ENCODE measurements at regions not wholly inside any gene's neighbourhood (a gene's known extent, or its start where the extent isn't known, plus 50 kb on each side); places are given as distances from the start of the nearest gene placed in this dataset.

DNA sequence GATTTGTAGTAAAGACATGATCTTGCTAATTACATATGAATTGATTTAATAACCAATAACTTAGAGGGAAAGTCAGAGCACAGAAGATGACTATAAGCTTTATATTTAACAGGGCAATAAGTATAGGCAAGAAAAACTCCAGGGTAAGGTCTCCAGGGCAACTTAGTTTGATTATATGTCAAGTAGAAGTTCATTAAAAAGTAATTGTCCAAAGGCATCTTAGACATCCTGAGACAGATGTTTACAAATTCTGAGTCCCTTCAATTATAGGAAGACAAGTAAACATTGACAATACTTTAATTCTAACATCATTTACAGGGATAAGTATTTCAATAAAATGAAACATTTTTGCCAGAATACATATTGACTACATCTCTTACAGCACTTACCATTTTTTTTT, 416.0 kb downstream of the RAP2B start:
- ChIA-PET CTCF (no interaction called here), POLR2A (no interaction called here)

DNA sequence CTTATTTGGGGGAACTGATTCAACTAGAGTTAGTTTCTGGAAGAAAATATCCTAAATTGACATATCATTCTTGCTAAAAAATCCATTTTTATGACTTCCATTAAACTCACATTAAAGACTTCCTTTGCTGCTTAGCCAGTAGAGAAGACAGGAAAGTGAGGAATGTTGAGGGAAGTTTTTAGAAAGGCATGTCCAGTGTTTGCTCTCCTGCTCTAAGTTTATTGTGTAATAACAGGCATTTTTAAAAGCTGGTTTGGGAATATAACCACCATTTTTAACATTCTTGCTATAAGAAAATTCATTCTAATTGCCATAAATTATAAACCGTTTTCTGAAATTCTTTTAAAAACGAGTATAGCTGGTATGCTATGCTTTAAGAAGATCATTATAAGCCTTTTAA, 428.0 kb downstream of the RAP2B start:
- ChIA-PET POLR2A (no interaction called here), CTCF (no interaction called here)

DNA sequence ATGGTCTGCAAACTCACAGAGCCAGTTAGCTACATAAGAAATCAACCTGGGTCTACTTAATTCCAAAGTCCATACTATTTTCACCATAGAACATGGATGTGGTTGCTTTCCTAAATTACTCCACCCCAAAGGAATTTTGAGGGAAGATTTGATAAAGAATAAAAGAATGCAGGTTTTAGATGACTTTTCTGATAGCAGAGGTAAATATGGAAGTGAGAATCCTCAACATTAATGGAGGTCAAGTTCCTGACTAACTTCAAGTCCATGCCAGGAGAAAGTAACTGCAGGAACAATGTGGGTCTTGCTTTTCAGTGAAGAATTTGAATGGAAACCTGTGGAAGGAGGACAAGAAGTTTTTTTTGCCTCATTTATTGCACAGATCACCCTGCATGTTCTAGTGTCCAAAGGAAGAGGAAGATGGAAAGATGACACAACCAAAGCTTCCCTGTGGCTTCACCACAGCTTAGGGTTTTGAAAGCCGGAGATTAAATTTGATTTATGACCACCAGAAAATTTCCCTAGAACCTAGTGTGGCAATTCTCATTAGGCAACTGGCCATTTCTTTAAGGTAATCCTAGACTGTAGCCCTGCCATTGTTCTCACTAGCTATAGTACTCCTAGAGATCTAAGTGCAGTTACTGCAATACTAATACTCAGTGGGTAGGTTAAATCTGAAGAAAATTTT, 429.7 kb downstream of the RAP2B start:
- ChIA-PET CTCF (no interaction called here), POLR2A (no interaction called here)

DNA sequence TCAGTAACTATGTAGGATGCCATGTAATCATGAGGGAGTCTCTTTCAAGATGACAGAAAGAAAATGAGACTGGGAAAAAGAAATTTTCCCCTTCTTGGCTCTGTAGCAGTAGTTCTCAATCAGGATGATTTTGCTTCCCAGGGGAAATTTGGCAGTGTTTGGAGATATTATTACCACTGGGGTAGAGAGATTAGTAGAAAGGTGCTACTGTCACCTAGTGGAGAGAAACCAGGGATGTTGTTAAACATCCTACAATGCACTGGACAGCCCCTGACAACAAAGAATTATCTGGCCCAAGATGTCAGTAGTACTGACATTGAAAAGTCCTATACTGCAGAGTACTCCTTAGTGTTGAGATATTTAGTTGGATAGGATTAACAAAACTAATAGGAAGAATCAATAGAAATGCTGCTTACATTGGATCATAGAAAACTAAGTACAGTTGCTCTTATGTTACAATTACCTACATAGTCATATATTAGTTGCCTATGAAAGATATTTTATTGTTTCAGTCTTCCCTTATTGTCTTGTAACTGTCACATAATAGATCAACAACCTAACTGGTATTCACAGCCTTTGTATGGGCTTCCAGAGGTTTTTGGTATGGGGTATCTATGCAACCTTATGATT, 433.3 kb downstream of the RAP2B start:
- ChIA-PET POLR2A (no interaction called here), CTCF (no interaction called here)

DNA sequence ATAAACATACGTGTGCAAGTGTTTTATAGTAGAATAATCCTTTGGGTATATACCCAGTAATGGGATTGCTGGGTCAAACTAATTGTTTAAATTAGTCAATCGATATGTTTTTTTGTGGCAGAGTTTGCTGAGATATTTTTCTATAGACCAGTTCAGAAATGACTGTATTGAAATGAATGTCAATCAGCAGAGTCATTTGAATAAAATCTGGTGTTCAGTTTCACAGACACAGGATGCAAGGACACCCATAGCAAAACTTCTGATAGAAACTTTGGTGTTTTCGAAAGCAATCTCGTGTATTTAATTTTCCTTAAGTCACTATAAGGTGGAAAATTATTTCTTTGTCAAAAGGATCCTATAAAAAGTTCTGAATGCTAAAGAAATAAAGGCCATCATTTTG, 434.4 kb downstream of the RAP2B start:
- POLR2A ChIA-PET: no interaction called here

GRCh38 chr3:153599685-153600084, 437.7 kb downstream of the RAP2B start:
- ChIA-PET POLR2A (no interaction called here), CTCF (interaction anchor here (1.5 kb wide), 1 partner anchor 13 kb away, joined by 3 read pairs; no protein-coding TSS in a partner anchor)

More for the DNA sequence above, 434.4 kb downstream of the RAP2B start:
- CTCF ChIA-PET: no interaction called here

DNA sequence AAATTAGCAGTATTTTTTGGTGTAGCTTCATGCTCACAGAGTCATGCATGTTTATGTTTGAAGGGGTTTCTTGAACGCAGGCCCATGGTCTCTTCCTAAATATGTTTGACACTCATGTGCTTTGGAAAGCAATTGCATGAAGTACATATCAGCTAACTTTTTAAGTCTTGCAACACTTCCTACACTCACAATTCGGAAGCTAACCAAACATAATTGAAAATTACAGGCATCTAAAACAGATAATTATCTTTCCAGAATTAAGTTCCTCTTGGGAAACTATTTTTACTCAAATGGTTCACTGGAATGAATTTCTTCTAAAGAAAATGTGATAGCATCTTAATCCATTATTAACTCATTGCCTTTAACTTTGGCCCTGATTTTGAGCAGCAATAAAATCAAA, 438.9 kb downstream of the RAP2B start:
- ChIA-PET CTCF (interaction anchor here (1.5 kb wide), 1 partner anchor 12 kb away, joined by 3 read pairs; no protein-coding TSS in a partner anchor), POLR2A (no interaction called here)

DNA sequence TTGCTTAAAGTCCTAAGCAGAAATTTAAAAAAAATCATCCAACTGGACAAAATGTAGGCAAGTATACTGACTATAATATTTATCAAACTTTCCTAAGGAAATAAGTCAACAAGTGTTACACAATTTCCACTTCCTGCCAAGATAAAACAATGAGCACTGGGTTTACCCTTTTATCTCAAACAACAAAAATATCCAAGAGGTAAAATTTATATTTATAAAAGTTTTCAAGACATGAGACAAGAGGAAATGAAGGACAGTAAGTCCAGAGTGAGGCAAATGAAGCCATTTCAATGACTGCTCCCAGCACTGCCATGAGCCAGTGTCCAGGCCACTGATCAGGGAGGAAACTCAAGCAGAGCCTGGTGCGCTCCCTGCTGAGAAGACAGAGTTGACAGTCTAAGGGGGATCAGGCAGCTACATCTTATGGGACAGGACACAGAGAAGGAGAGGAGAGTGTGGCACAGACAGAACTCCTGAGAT, 439.4 kb downstream of the RAP2B start:
- ChIA-PET POLR2A (no interaction called here), CTCF (no interaction called here)

- ChIA-PET CTCF (no interaction called here), POLR2A (no interaction called here)
These were observed 440.8 kb downstream of the RAP2B start for GRCh38 chr3:153602801-153603200.

- CTCF ChIA-PET: no interaction called here
These were observed 452.1 kb downstream of the RAP2B start for GRCh38 chr3:153614140-153614539.

GRCh38 chr3:153614563-153614962, 452.5 kb downstream of the RAP2B start:
- ChIA-PET CTCF (no interaction called here), POLR2A (no interaction called here)

More at GRCh38 chr3:153614140-153614539, 452.1 kb downstream of the RAP2B start:
- POLR2A ChIA-PET: no interaction called here

- CTCF ChIA-PET: no interaction called here
- POLR2A ChIA-PET: no interaction called here
These were observed 453.8 kb downstream of the RAP2B start for GRCh38 chr3:153615863-153616262.

GRCh38 chr3:153617463-153617862, 455.4 kb downstream of the RAP2B start:
- ChIA-PET POLR2A (no interaction called here), CTCF (no interaction called here)

DNA sequence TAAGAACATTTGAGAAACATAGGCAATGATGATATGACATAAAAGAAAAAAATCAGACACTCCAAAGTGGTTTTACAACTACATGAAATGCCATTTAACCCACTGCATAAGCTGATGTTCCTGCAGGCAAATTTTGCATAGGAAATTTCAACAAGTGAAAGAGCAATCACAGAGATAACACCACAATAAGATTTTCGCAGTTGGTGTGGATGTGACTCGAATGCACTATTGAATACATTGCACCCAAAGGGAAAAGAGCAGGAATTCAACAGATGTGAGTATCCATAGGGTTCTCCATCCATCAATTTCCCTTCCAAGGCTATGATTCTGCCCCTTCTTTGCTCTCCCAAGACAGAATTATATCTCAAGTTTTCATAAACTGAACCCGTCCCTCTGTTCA, 456.1 kb downstream of the RAP2B start:
- CTCF ChIA-PET: no interaction called here
- POLR2A ChIA-PET: no interaction called here

DNA sequence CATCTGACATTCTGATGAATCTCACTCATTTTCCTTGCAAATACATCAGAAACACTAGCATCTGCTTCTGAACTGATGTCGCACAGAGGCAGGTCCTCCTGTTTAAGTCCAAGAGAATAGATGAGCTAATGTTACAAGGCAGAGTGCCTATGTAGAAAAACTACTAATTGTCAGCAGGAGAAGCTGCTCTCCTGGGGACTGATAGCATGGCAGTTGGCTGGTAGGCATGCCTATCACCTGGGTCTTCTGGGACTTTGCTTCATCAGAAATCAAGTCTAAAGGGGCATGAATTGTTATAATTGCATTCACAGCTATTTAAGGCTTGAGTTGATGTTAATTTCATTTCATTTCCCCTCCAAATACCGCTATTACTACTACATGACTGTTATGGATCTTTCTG, 457.2 kb downstream of the RAP2B start:
- CTCF ChIA-PET: no interaction called here

GRCh38 chr3:153621953-153622352, 459.9 kb downstream of the RAP2B start:
- ChIA-PET POLR2A (interaction anchor here (0.6 kb wide), 1 partner anchor 328 kb away, joined by 3 read pairs; no protein-coding TSS in a partner anchor), CTCF (no interaction called here)

More for the DNA sequence above, 457.2 kb downstream of the RAP2B start:
- POLR2A ChIA-PET: no interaction called here

DNA sequence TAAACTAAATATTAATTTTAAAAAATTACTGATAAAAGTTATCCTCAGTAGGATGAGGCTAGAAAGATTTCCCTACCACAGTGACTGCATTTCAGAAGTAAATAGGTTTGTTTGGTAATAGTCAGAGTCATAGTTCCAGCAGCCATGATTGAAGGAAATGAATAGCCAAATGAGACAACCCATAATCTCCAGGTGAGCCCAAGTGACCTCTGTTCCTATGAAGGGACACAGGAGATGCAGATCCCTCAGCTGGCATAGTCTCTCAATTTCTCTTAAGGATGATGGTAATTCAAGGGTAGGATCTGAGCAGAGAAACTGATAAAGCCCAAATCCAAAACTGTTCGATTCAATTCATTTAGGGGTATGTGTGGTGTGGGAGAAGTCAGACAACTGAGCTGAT, 461.8 kb downstream of the RAP2B start:
- POLR2A ChIA-PET: interaction anchor here (1.1 to 1.3 kb wide), 2 partner anchors 460 to 463 kb away, joined by 3 to 6 read pairs; no protein-coding TSS in a partner anchor
- CTCF ChIA-PET: interaction anchor here (0.8 to 1.4 kb wide), 2 partner anchors 26 to 463 kb away, joined by 3 read pairs; no protein-coding TSS in a partner anchor

- CTCF ChIA-PET: interaction anchor here (0.8 to 1.4 kb wide), 2 partner anchors 27 to 463 kb away, joined by 3 read pairs; no protein-coding TSS in a partner anchor
- POLR2A ChIA-PET: interaction anchor here (1.1 to 1.3 kb wide), 2 partner anchors 461 to 463 kb away, joined by 3 to 6 read pairs; no protein-coding TSS in a partner anchor
These were observed 462.4 kb downstream of the RAP2B start for GRCh38 chr3:153624310-153625030.

DNA sequence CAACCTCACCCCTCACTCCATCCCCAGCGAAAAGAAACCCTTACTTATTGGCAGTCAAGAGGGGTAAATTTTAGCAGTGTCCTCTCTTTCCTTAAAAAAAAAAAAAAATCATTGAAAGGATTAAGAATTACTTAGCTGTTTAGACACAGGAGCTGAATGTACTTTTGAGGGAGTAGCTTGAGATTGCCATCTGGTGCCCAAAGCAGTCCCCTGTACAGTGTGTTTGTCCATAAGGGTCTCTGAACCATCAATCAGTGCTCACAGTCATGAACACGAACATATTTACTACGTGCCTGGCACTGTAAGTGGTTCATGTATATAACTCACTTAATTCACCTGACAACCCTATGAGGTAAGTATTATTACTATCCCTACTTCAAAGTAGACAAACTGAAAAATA, 463.5 kb downstream of the RAP2B start:
- POLR2A ChIA-PET: no interaction called here
- CTCF ChIA-PET: interaction anchor here (1.5 kb wide), 1 partner anchor 465 kb away, joined by 4 read pairs; no protein-coding TSS in a partner anchor

DNA sequence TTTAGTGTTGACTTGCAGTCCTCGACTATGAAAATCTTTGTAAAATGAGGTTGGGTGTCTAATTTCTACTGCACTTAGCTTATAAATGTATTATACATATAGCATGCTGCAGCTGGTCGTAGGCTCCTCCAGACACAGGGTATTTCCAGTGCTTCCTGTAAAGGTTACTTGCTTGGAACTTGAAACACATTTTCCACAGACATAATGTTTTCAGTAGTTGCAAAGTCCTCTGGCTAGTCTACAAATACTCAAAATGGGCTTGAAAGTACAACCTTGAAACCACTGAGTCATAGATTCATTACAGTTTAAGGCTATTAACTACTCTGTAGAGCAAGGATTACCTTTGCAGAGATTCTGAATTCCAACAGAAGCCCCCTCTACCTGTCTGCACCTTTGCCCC, 464.1 kb downstream of the RAP2B start:
- CTCF ChIA-PET: interaction anchor here (1.5 kb wide), 1 partner anchor 465 kb away, joined by 4 read pairs; no protein-coding TSS in a partner anchor
- POLR2A ChIA-PET: no interaction called here

GRCh38 chr3:153628591-153628990, 466.6 kb downstream of the RAP2B start:
- ChIA-PET CTCF (no interaction called here), POLR2A (no interaction called here)
